ENCODE measurements at regions not wholly inside any gene's neighbourhood (a gene's known extent, or its start where the extent isn't known, plus 50 kb on each side); places are given as distances from the start of the nearest gene placed in this dataset.

- Histone ChIP-seq H3K9me3 (no peaks in the 10 kb centered on the region), H3K27ac (no peak overlapping the region), H3K4me3 (no peak overlapping the region), H3K27me3 (no peaks in the 10 kb centered on the region), H3K4me1 (no peaks in the 10 kb centered on the region), H3K36me3 (replicated peaks in 1 of 2; ENCODE audit: insufficient read depth in 1 of 2, low read depth in 2 of 2) (no peaks in the 10 kb centered on the region)
- TF ChIP-seq, protein P1, sequence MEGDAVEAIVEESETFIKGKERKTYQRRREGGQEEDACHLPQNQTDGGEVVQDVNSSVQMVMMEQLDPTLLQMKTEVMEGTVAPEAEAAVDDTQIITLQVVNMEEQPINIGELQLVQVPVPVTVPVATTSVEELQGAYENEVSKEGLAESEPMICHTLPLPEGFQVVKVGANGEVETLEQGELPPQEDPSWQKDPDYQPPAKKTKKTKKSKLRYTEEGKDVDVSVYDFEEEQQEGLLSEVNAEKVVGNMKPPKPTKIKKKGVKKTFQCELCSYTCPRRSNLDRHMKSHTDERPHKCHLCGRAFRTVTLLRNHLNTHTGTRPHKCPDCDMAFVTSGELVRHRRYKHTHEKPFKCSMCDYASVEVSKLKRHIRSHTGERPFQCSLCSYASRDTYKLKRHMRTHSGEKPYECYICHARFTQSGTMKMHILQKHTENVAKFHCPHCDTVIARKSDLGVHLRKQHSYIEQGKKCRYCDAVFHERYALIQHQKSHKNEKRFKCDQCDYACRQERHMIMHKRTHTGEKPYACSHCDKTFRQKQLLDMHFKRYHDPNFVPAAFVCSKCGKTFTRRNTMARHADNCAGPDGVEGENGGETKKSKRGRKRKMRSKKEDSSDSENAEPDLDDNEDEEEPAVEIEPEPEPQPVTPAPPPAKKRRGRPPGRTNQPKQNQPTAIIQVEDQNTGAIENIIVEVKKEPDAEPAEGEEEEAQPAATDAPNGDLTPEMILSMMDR (IDR thresholded peaks at IDR 0.05), result no peak
- no peak for TF ChIP-seq POLR2A (IDR thresholded peaks at IDR 0.05)
- intact Hi-C loops (cut with DNase I), result no loop called here
- WGBS, 2 donors, result 25 to 55% methylated on average over 1 of the region's 1 CpG
- DNase-seq (no peak), ATAC-seq (no peak)
These were observed 593.3 kb downstream of the CCSER2 start for GRCh38 chr10:84921701-84922100.

- Histone ChIP-seq H3K27ac (no peak overlapping the region), H3K9me3 (no peaks in the 10 kb centered on the region), H3K27me3 (no peaks in the 10 kb centered on the region), H3K4me3 (no peak overlapping the region), H3K4me1 (no peaks in the 10 kb centered on the region), H3K36me3 (replicated peaks in 1 of 2; ENCODE audit: insufficient read depth in 1 of 2, low read depth in 2 of 2) (no peaks in the 10 kb centered on the region)
- ATAC-seq, result no peak
- WGBS, 2 donors, result 78 to 94% methylated on average over 2 of the region's 2 CpGs
- DNase-seq, result no peak
- TF ChIP-seq, protein P1 (IDR thresholded peaks at IDR 0.05), result no peak
- TF ChIP-seq POLR2A (IDR thresholded peaks at IDR 0.05), result no peak
- intact Hi-C loops (cut with DNase I), result no loop called here
These were observed 595.7 kb downstream of the CCSER2 start for GRCh38 chr10:84924131-84924530.

- DNase-seq, result no peak
- Histone ChIP-seq H3K9me3 (no peaks in the 10 kb centered on the region), H3K27me3 (no peaks in the 10 kb centered on the region), H3K4me3 (no peak overlapping the region), H3K4me1 (no peaks in the 10 kb centered on the region), H3K27ac (no peak overlapping the region), H3K36me3 (replicated peaks in 1 of 2; ENCODE audit: insufficient read depth in 1 of 2, low read depth in 2 of 2) (no peaks in the 10 kb centered on the region)
- intact Hi-C loops (cut with DNase I), result no loop called here
- TF ChIP-seq, protein P1 (IDR thresholded peaks at IDR 0.05), result no peak
- no peak for TF ChIP-seq POLR2A (IDR thresholded peaks at IDR 0.05)
- no peak for ATAC-seq
These were observed 597.1 kb downstream of the CCSER2 start for GRCh38 chr10:84925495-84925894.

- H3K4me3 ChIP-seq, result no peak overlapping the region
- intact Hi-C loops (cut with DNase I), result no loop called here
- H3K9me3 ChIP-seq, result no peaks in the 10 kb centered on the region
- H3K27ac ChIP-seq, result no peak overlapping the region
- ATAC-seq (no peak), DNase-seq (no peak)
- H3K4me1 ChIP-seq, result no peaks in the 10 kb centered on the region
- H3K36me3 ChIP-seq (replicated peaks in 1 of 2; ENCODE audit: insufficient read depth in 1 of 2, low read depth in 2 of 2), result no peaks in the 10 kb centered on the region
- TF ChIP-seq, protein P1 (IDR thresholded peaks at IDR 0.05), result no peak
- TF ChIP-seq POLR2A (IDR thresholded peaks at IDR 0.05), result no peak
- H3K27me3 ChIP-seq, result no peaks in the 10 kb centered on the region
- WGBS, 2 donors, result 80 to 94% methylated on average over 7 of the region's 7 CpGs
These were observed 605.0 kb downstream of the CCSER2 start for GRCh38 chr10:84933402-84933801.

- intact Hi-C loops (cut with DNase I), result no loop called here
- TF ChIP-seq, protein P1 (IDR thresholded peaks at IDR 0.05), result no peak
- no peak for TF ChIP-seq POLR2A (IDR thresholded peaks at IDR 0.05)
- ATAC-seq (no peak), DNase-seq (no peak)
- Histone ChIP-seq H3K9me3 (no peaks in the 10 kb centered on the region), H3K4me1 (no peaks in the 10 kb centered on the region), H3K4me3 (no peak overlapping the region), H3K27me3 (no peaks in the 10 kb centered on the region), H3K27ac (no peak overlapping the region), H3K36me3 (replicated peaks in 1 of 2; ENCODE audit: insufficient read depth in 1 of 2, low read depth in 2 of 2) (no peaks in the 10 kb centered on the region)
- 84 to 87% methylated on average over 3 of the region's 3 CpGs for WGBS, 2 donors
These were observed 607.4 kb downstream of the CCSER2 start for GRCh38 chr10:84935772-84936171.
